Activated CD4-positive, alpha-beta T cell treated with anti-CD3 and anti-CD28 coated beads for 48 hours (primary cell): ENCODE measurements at regions not wholly inside any gene's neighbourhood (a gene's known extent, or its start where the extent isn't known, plus 50 kb on each side); places are given as distances from the start of the nearest gene placed in this dataset.

Source experiments
- DNase-seq: peaks from one replicate; pipeline ENCODE4 v3.0.0-alpha.2; 2020

GRCh38 chr14:42011221-42011620 is 404.5 kb downstream of the LRFN5 start:
- DNase-seq: no peak

DNA sequence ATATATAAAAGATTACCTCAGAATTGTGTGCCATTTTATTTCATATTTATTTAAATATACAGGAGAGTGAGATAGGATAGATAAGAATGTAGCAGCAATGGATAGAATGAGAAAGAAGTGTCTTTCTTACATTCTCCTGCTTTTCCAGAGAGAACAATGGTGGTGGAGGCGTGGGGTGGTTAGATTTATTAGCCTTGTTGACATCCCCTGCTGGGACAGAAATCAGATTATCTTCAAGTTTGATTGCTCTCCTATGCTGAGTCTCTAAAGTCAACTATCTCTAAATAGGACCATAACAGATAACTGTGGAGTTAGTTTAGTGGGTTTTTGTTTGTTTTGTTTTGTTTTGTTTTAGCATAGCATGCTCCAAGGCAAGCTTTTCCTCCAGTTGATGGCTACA is 397.6 kb downstream of the LRFN5 start:
- no peak for DNase-seq

DNA sequence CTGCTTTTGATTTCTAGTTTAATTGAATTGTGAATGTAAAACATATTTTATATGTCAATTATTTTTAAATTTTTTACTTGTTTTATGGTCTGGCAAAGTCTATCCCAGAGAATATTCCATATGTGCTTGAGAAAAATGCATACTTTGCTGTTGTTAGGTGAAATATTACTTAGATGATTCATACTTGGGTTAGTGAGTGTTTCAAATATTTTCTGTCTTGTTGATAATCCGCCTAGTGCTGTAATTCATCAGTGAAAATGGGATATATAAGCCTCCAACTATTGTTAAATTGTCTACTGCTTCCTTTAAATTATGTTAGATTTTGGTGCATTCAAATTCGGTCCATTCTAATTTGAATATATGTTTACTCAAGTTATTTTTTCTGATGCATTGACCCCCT is 395.5 kb downstream of the LRFN5 start:
- no peak for DNase-seq

- no peak for DNase-seq
These were observed 394.8 kb downstream of the LRFN5 start for GRCh38 chr14:42001431-42001830.

GRCh38 chr14:42000450-42000849 is 393.8 kb downstream of the LRFN5 start:
- no peak for DNase-seq

- DNase-seq: no peak
These were observed 387.0 kb downstream of the LRFN5 start for GRCh38 chr14:41993687-41994086.

DNA sequence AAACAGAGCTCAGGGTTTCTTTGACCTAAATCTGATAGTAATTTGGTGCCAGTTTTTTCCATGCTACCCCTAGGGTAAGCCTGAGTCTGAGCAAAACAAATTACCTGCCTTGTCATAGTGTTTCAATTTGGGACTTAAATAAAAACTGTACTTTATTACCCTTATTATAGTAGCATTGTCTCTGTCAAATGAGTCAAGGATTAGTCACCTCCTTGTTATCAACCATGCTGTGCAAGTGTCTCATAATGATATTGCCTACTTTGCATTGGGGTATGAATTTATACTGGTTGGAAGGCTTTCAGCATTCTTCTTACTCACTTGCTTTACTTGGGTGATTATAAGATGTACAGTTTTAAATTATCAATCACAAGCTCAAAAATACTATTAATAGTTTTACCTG is 380.0 kb downstream of the LRFN5 start:
- DNase-seq: no peak

DNA sequence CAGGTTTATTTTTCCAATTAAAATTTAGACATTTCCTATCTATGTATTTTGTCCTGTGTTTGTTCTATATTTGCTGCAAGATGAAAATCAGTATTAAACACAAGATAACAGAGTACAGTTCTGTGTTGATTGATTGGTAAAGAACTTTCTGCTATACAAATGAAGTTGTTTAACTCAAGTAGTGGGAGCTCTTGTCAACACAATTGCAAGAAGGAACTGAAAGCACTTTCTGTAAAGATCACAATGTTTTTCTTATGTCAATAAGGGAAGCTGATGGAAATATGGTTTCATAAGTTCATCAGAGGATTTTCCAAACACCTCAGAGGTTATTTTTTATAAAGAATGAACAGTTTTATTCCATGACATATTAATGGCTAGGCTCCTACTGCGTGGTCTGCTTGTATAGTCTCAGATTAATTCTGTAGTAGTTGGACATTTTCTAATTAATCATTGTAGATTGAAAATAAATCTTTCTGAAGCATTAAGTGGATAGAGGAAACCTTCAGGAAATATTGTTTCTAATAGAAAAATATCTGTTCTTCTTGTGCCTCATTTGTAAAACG is 379.5 kb downstream of the LRFN5 start:
- no peak for DNase-seq

- DNase-seq: no peak
These were observed 366.5 kb downstream of the LRFN5 start for GRCh38 chr14:41973178-41973577.

- no peak for DNase-seq
These were observed 365.9 kb downstream of the LRFN5 start for GRCh38 chr14:41972531-41972930.

- no peak for DNase-seq
These were observed 353.6 kb downstream of the LRFN5 start for GRCh38 chr14:41960281-41960680.

- DNase-seq: no peak
These were observed 350.8 kb downstream of the LRFN5 start for GRCh38 chr14:41957459-41957858.
